COLO668 (cell line): ENCODE measurements at regions not wholly inside any gene's neighbourhood (a gene's known extent, or its start where the extent isn't known, plus 50 kb on each side); places are given as distances from the start of the nearest gene placed in this dataset.
A peak's percentile ranks its signal among the peaks of the same experiment; 100 is the strongest.

Experiments
- DNase-seq: peaks from one replicate; lab custom pipeline; 2025; ENCODE audit not compliant: unreplicated experiment; lab: John Stamatoyannopoulos, UW

- no peak for DNase-seq
Observed at GRCh38 chr7:46527360-46527759, 606.3 kb upstream of the IGFBP3 start.

GRCh38 chr7:46525876-46526275, 604.8 kb upstream of the IGFBP3 start:
- DNase-seq: no peak

GRCh38 chr7:46524350-46524749, 603.3 kb upstream of the IGFBP3 start:
- no peak for DNase-seq

- no peak for DNase-seq
Observed at GRCh38 chr7:46522354-46522906, 601.4 kb upstream of the IGFBP3 start.

GRCh38 chr7:46518713-46519112, 597.6 kb upstream of the IGFBP3 start:
- no peak for DNase-seq

- DNase-seq: peak; percentile 80
Observed at GRCh38 chr7:46515844-46516590, 594.9 kb upstream of the IGFBP3 start.

GRCh38 chr7:46513447-46513848, 592.4 kb upstream of the IGFBP3 start:
- no peak for DNase-seq

- no peak for DNase-seq
Observed at GRCh38 chr7:46512891-46513413, 591.9 kb upstream of the IGFBP3 start.

- DNase-seq: no peak
Observed at GRCh38 chr7:46511442-46512215, 590.6 kb upstream of the IGFBP3 start.

- no peak for DNase-seq
Observed at GRCh38 chr7:46508583-46508982, 587.5 kb upstream of the IGFBP3 start.

- DNase-seq: no peak
Observed at GRCh38 chr7:46507560-46507959, 586.5 kb upstream of the IGFBP3 start.

- DNase-seq: no peak
Observed at GRCh38 chr7:46494441-46494840, 573.4 kb upstream of the IGFBP3 start.

- DNase-seq: no peak
Observed at GRCh38 chr7:46494028-46494427, 573.0 kb upstream of the IGFBP3 start.

- DNase-seq: no peak
Observed at GRCh38 chr7:46493196-46493595, 572.1 kb upstream of the IGFBP3 start.

- no peak for DNase-seq
Observed at GRCh38 chr7:46492466-46492865, 571.4 kb upstream of the IGFBP3 start.

- no peak for DNase-seq
Observed at GRCh38 chr7:46490406-46490805, 569.3 kb upstream of the IGFBP3 start.

- no peak for DNase-seq
Observed at GRCh38 chr7:46489106-46489505, 568.0 kb upstream of the IGFBP3 start.

- no peak for DNase-seq
Observed at GRCh38 chr7:46488607-46489006, 567.5 kb upstream of the IGFBP3 start.

GRCh38 chr7:46486256-46487206, 565.5 kb upstream of the IGFBP3 start:
- DNase-seq: no peak

GRCh38 chr7:46485481-46486065, 564.5 kb upstream of the IGFBP3 start:
- DNase-seq: no peak
